EL (cell line): ENCODE measurements at regions not wholly inside any gene's neighbourhood (a gene's known extent, or its start where the extent isn't known, plus 50 kb on each side); places are given as distances from the start of the nearest gene placed in this dataset.
"Not testable (repeated sequence)": the region's sequence is repeated elsewhere in the genome, so short reads cannot be mapped to it uniquely, and the experiment has no call there.

ENCODE experiments used
- DNase-seq: peaks from one replicate; pipeline ENCODE4 v3.0.0-alpha.2; 2016

DNA sequence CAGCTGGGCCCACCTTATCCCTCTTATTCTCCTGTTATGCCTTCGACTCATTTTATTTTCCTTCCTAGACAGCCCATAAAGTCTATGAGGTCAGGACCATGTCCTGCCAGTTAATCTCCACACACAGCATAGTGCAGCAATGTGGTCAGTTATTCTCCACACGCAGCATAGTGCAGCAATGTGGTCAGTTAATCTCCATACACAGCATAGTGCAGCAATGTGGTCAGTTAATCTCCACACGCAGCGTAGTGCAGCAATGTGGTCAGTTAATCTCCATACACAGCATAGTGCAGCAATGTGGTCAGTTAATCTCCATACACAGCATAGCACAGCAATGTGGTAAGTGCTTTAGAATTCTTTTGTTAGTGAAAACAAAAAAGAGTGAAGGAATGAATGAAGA lies 77.8 kb downstream of the TEX36 start:
- peak; percentile 34 for DNase-seq

DNA sequence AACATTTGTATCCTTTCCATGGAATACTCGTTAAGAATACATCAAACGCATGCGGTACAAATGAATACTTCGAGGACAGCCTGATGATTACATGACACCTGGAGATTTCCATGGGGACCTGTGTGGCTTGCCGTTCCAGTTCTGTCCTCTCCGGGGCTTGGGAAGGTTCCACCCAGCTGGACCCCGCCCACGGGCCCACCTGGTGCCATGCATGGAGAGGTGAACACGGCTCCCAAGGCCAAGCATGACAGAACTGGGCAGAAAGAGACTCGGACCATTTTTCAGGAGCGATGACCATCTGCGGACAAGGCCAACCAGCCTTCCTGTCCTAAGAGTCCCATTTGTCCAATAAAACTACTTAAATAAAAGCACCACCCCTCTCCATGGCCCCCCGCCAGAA lies 80.1 kb downstream of the TEX36 start:
- DNase-seq, result no peak

DNA sequence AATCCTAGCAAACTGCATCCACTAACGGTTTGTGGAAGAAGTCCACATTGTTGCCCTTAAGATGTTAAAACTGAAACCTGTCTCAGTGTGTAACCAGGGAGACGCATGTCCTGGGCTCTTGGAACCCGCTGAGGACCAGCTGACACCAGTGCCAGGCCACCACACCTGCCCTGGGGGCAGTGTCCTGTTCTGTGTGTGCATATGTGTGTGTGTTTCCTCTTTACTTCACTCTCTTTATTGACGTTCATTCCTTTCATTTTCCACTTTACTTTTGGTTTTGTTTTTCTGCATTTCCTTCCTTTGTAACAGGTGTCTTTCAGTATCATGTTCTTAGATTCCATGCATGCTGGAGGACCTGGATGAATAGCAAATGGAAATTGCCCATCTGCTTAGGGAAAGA lies 83.8 kb downstream of the TEX36 start:
- DNase-seq, result no peak

DNA sequence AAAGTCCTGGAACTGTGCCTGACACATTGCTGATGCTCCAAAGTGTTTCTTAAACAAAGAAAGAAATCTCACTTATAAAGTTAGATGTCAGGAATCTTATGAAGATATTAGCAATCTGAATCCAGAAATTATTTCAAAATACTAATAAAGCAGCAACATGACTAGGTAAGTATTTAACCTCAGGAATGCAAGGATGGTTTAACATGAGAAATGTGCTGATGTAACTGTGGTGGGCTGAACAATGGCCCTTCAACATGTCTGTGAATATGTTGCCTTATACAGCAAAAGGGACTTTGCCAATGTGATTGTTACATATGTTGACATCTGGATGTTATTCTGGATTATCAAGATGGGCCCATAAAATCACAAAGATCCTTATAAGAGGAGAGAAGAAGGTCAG lies 87.1 kb downstream of the TEX36 start:
- DNase-seq, result no peak

DNA sequence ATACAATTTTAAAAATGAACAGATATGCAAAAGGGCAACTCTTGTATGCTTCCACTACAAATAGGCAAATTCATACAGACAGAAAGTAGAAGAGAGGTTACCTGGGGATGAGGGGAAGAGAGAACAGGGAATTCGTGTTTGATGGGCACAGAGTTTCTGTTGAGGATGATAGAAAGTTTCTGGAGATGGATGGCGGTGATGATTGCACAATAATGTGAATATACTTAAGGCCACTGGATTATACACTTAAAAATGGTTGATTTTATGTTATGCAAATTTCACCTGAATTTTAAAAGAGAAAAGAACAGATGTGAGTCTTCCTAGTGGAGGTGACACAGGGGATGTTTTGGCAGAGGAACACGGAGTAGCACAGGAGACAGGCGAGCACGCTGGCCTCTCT lies 89.3 kb downstream of the TEX36 start:
- no peak for DNase-seq

DNA sequence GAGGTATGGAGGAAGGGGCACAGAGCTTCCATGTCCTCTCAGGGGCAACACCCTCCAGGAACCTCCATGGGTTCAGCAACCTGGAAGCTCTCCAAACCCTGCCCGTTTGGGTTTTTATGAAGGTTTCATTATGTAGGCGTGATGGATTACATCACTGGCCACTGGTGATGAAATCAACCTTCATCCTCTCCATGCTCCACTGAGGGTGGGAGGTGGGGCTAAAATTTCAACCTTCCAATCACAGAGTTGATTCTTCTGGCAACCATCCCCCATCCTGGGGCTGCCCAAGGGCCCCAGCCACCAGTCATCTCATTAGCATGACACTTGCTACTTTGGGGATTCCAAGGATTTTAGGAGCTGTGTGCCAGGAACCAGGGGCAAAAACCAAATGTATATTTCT lies 90.1 kb downstream of the TEX36 start:
- no peak for DNase-seq

DNA sequence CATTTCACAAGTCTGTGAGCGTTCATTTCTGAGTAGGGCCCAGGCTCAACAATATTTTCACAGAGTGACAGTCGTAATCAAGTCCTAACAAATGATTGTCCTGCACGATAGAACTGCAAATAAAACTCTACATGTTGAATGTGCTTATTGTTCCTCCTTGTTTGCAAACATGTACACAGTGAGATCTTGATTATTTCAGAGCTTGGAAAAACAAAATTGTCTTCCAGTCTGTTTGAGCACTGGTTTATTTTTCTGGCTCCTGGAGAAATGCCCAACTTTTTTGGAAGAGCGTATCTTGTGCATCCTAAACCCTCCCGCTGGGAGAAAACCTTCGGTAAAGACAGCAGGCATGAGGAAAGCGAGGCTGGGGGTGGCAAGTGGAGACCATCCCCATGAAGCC lies 91.1 kb downstream of the TEX36 start:
- no peak for DNase-seq

DNA sequence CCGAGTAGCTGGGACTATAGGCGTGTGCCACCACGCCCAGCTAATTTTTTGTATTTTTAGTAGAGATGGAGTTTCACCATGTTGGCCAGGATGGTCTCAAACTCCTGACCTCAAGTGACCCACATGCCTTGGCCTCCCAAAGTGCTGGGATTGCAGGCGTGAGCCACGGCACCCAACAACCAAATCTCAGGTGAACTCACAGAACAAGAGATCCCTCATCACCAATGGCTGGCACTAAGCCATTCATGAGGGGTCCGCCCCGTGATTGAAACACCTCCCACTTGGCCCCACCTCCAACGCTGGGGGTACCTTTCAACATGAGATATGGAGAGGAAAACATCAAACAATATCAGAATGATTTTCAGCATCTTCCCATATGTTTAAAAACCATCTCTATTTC lies 94.2 kb downstream of the TEX36 start:
- DNase-seq, result not testable (repeated sequence)

DNA sequence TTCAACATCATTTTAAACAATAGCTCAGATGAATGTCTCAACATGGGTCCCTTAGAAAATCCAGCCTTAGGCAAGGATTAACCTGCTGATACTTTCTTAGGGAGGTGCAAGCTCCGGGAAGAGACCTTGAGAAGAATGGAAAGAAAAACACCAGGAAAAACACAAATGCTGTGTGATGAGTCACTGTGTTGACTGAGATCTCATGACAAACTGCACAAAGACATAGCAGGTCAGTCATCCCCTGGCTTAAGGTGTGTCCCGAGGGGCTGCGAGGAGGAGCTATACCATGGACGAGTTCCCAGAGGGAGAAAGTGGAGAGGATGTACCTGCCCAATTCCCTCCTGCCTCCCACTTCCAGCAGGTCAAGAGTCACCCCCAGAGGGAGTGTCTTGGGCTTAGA lies 98.0 kb downstream of the TEX36 start:
- DNase-seq, result no peak

DNA sequence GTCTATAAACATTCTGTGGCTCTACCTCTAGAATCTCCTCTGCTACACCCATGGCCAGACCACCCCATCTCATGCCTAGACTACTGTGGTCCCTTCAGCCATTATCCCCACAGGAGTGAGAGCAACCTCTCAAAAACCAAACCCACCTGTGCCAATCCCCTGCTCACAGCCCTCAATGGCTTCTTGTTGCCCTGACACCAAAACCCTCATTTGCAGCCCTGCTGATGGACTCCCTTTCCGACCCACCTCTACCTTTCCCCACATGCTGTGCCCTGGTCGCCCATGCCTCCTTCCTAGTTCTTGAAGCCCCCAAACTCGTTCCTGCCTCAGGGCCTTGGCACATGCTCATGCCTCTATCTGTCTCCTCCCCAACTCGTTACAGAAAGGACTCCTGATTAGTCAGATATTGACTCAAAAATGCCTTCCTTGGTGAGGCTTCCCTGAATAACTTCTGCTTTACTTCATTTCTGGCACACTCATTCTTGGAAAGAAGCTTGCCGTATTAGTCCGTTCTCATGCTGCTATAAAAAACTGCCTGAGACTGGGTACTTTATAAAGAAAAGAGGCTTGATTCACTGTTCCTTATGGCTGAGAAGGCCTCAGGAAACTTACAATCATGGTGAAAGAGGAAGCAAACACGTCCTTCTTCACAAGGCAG lies 104.2 kb downstream of the TEX36 start:
- no peak for DNase-seq

DNA sequence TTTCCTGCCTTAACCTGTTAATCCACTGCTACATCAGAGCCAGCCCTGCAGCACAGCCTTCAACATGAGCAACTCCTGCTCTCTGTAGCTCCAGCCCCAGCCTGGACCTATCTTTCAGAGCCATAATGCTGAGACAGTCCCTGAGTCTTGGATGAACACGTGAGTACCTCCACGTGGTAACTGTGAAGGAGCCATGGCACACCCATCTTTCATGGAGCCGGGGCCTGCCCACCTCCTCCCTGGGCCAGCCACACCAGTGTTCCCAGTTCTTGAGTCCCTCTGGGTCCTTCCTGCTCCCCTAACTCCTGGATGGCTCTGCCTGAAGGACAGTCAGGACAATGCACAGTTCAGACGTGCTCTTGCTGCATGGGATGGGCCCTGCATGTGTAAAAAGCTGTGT lies 107.1 kb downstream of the TEX36 start:
- no peak for DNase-seq

DNA sequence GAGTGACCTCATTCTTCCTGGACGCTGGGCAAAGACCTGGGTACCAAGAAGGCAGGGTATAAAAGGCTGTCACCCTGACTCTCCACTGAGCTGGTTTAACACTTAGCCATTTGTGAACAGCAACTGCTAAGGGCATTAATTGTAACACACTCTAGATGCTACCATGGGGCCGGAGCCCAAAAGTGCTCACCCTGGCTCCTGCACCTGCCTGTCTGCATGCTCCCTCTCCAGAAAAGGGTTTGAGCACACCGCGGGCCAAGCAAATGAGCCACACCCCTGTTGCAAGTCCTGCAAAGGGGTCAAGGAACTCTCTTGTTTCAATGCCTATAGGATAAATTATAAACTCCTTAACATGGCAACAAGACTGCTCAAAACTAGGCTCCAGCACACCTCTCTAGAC lies 114.8 kb downstream of the TEX36 start:
- no peak for DNase-seq

DNA sequence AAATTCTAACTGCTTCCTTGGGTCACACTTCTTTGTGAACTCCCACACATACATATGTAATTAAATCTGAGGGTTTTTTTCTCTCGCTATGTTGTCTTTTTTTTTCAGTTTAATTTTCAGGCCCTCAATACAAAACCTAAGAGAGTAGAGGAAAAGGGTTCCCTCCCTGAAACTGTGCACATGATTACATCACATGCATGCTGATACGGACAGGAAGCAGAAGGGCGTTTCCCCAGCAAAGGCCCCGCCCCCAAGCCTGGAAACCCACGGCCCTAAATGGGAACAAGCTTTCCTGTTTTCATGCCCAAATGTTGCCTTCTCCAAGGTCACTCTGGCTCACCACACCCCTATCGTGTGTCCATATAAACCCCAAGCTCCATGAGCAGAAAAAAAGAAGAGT lies 115.4 kb downstream of the TEX36 start:
- no peak for DNase-seq

DNA sequence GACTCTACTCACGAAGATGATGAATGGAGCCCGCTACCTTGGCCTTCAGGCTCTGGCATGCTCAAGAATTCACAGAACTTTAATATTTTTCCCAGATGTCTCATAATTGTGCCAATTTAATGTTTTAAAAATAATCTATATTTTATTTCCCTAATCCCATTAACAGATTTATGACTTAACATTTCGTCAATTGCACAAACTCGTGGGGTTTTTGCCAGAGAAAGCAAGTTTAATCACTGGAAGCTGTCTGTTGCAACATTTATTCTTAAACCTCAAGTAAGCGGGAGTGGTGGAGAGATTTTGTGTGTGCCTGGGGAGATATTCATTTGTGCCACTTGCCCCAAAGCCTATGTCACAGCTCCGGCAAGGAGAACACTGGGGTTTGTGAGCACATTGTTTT lies 117.9 kb downstream of the TEX36 start:
- no peak for DNase-seq

DNA sequence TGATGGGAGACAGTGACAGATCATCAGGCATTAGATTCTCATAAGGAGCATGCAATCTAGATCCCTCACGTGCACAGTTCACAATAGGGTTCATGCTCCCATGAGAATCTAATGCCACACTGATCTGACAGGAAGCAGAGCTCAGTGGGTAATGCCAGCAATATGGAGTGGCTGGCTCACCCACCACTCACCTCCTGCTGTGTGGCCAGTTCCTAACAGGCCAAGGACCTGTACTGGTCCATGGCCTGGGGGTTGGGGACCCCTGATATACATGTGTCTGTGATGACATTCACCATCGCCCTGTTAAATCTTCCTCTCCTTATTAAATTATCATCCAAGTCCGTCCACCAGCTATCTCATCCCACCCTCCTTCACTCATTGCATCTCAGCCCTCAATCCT lies 118.4 kb downstream of the TEX36 start:
- DNase-seq, result no peak

DNA sequence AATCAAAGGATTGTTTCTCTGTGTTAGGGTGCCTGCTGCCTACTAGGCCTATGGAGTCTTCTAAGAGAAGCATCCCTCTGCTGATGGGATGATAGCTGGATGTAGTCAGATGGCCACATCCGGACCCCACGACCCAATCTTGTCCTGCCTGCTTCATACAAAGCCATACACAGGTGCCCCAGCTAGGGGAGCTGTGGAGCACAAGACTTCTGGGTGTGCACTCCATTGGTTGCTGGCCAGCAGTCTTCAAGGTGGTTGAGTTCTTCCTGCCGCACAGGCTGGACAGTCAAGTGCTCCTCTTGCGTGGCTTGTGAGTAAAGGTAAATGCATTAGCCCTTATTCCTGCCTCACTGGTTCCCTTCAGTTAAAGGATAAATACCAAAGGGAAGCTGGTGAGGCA lies 120.2 kb downstream of the TEX36 start:
- DNase-seq, result no peak

DNA sequence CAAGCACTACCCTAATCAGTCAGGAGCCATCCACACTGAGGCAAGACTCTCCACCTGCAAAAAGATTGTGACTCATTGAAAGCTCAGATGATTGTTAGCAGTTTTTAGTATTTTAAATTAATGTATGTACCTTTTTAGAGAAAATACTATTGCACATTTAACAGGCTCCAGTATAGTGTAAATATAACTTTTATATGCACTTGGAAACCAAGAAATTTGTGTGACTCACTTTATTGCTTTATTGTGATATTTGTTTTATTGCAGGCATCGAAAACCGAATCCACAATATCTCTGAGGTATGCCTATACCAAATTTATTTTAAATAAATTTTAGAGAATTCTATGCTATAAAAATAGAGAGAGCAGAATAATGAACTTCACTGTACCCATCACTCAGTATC lies 122.0 kb downstream of the TEX36 start:
- DNase-seq, result no peak

DNA sequence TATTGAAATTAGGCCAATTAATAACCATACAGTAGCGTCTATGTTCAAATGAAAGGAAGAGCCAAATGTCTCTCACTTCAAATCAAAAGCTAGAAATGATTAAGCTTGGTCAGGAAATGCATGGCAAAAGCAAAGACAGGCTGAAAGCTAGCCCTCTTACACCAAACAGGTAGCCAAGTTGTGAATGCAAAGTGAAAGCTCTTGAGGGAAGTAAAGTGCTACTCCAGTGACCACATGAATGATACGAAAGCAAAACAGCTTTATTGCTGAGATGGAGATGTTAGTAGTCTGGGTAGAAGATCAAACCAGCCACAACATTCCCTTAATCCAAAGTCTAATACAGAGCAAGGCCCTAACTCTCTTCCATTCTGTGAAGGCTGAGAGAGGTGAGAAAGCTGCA lies 123.8 kb downstream of the TEX36 start:
- no peak for DNase-seq

DNA sequence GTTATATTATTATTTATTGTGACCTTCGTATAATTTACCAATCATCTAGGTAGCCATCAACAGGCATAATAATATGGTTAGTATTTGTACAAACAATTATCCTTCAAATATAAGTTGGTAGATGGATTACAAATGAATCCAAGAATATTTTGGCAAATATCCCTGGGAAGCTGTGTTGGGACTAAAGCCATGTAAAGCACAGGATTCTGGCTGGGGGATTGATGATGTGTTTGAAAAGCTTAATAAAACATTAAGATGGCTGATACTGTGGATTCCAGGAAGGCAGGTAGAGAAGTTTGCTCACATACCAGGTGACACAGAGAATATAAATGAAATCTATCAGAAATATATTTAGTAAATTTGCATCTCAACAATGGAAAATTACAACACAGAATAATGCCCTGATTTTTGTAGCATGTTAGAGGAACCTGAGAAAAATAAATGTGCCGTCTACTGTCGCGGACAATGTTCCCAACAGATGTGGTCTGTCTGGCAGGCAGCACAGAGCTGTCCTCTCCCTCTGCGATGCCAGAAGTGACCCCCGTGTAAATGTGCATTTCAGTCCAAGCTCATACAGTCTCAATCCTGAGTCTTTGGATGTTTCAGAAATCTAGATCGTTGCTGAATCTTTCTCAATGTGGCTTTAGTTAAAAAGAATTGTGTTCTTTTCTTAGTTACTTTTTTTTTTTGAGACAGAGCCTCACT lies 125.0 kb downstream of the TEX36 start:
- no peak for DNase-seq

DNA sequence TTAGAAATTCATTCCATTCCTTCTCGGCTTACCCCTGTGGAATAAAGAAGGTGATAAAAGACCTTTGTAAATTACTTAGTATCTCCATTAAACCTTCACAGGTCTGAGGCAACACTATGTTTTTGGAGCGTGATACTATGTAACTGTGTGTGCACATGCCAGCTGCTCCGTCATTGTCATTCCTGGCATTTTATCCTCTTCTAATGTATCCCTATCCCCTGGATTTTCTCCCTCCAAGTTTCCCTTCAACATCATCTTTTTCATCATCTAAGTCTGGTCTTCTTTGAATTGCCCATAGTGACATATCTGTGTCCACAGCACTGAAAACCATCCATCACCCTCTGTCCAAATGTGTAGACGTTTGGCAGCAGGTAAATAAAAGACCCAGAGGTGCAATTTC lies 125.7 kb downstream of the TEX36 start:
- no peak for DNase-seq

DNA sequence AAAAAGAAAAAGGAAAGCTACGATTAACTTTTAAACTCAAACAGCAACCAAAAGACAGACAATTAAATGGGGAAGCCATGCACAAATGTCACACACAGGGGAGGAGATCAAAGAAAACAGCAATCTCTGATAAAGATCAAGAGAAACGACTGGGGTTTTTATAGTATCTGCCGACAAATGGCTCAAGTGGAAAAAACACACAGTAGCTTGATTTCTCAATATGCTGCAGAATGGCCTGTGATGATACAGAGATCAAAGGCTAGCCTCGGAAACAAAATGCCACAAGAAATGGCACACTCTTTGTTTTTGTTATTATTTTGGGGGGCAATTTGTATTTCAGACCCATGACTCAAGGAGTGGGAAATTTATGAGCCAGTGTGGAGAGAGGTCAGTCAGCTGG lies 126.1 kb downstream of the TEX36 start:
- no peak for DNase-seq

DNA sequence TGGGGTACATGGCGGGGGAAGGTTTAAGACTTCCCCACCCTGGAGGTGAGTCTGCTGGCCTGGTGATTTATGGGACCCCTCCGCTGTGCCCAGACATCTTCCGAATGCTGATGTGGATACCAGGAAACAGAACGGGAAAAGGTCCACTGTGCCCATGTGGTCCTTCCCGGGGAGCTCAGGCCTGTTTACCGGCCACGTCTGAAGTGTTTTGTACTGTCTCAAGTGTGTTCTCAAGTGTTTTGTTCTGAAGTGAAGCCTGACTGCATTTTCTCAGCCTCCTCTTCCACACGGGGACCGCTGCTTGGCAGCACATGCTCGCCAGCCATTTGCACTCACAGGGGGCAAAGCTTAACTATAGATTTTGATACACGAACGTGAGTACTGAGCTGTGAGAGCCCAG lies 127.2 kb downstream of the TEX36 start:
- no peak for DNase-seq

DNA sequence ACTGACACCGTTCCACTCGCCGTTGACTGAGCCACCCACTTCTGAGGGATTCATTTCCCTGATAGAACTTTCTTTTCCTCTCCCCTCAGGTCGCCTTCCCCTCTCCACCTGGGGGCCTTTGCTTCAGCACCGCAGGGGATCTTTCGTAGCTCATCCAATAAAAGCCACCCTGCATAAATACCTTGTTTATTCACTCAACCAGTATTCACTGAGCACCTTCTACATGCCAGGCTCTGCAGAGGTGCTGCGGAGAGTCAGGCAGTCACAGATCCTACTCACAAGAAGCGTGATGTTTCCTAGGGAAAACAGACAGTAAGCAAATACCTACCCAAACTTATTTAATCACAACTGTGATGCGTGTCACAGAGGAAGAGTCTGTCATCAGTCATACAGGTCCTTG lies 127.7 kb downstream of the TEX36 start:
- no peak for DNase-seq

DNA sequence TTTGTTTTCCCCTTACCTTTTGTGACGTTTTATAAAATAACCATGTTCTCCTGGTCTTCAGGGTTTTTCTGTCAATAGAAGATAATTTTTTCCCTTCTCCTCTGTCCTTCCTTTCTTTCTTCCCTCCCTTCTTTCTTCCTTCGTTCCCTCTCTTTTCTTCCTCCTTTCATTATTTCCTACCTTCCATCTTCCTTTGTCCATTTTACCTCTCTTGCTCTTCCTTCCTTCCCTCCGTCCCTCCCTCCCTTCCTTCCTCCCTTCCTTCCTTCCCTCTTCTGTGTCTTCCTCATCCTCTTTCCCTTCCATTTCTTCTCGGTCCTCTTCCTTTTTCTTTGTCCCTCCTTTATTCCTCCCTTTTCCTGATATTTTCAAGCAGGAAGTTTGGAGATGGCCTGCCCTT lies 128.2 kb downstream of the TEX36 start:
- no peak for DNase-seq

DNA sequence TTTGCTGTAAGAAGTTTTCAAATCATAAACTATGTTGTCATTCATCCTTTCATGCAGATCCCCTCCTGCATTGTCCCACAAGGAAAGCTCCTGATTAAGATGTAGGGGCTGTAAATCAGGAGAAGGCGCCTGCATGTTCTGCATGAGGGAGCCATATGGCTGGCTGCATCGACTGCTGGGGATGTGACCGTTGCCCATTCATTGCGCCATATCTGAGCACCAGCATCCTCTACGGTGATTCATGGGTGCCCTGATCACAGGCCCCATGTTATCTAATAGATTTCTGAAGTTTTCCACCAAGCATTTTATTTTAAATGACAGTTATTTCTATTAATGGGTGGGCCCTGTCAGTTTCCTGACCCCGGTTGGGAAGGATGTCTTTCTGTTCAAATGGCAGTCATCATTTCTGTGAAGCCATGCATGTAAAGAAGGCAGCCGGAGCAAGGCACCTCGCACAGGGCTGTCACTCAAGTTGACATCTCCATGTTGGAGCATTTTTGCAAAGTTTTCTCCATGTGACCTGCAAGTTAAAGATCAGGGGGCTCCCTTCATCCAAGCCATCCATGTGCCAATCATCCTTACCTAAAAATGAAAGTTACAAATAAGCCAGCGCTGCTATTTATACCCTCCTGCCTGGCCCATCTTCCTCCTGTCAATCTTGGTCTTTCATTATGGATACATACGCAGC lies 128.8 kb downstream of the TEX36 start:
- no peak for DNase-seq
